ENCODE measurements at regions not wholly inside any gene's neighbourhood (a gene's known extent, or its start where the extent isn't known, plus 50 kb on each side); places are given as distances from the start of the nearest gene placed in this dataset.
A peak's percentile ranks its signal among the peaks of the same experiment; 100 is the strongest.

- 46% methylated on average over 3 of the region's 3 CpGs for WGBS
- Histone ChIP-seq H3K4me3 (no peak overlapping the region), H3K27me3 (replicated peaks; ENCODE audit: insufficient read depth) (no peaks in the 10 kb centered on the region), H3K36me3 (no peaks in the 10 kb centered on the region), H3K4me1 (replicated peaks) (no peaks in the 10 kb centered on the region), H3K27ac (no peak overlapping the region), H3K9me3 (no peaks in the 10 kb centered on the region)
- TF ChIP-seq CTCF (IDR thresholded peaks at IDR 0.05) = no peak
- no peak for TF ChIP-seq POLR2A (IDR thresholded peaks at IDR 0.05)
- TF ChIP-seq POLR2AphosphoS5 (IDR thresholded peaks at IDR 0.05) = no peak
- no peak for DNase-seq (ENCODE audit: low spot score)
- intact Hi-C loops (cut with DNase I) = loop anchor here (5.0 to 10.0 kb wide), 2 partner anchors 46 to 382 kb away; partner anchors contain the start of gene SPICE1
These were observed 78.2 kb upstream of the BOC start for GRCh38 chr3:113133140-113133539.

GRCh38 chr3:113136071-113136470 is 75.3 kb upstream of the BOC start:
- DNase-seq (ENCODE audit: low spot score) = peak; percentile 7
- Histone ChIP-seq H3K4me1 (replicated peaks) (no peaks in the 10 kb centered on the region), H3K9me3 (no peaks in the 10 kb centered on the region), H3K27me3 (replicated peaks; ENCODE audit: insufficient read depth) (no peaks in the 10 kb centered on the region), H3K27ac (no peak overlapping the region), H3K4me3 (no peak overlapping the region), H3K36me3 (no peaks in the 10 kb centered on the region)
- intact Hi-C loops (cut with DNase I) = loop anchor here (2.0 to 10.0 kb wide), 2 partner anchors 151 to 379 kb away; partner anchors contain the start of gene SPICE1
- WGBS = 23% methylated on average over 6 of the region's 6 CpGs
- no peak for TF ChIP-seq POLR2AphosphoS5 (IDR thresholded peaks at IDR 0.05)
- peak; percentile 54 to 77 (median 65) for TF ChIP-seq CTCF (IDR thresholded peaks at IDR 0.05)

GRCh38 chr3:113136544-113136943 is 74.8 kb upstream of the BOC start:
- Histone ChIP-seq H3K4me1 (replicated peaks) (no peaks in the 10 kb centered on the region), H3K27ac (no peak overlapping the region), H3K4me3 (no peak overlapping the region), H3K9me3 (no peaks in the 10 kb centered on the region), H3K27me3 (replicated peaks; ENCODE audit: insufficient read depth) (no peaks in the 10 kb centered on the region), H3K36me3 (no peaks in the 10 kb centered on the region)
- no peak for TF ChIP-seq POLR2A (IDR thresholded peaks at IDR 0.05)
- no peak for DNase-seq (ENCODE audit: low spot score)
- 83% methylated on average over 5 of the region's 5 CpGs for WGBS
- intact Hi-C loops (cut with DNase I) = loop anchor here (2.0 to 10.0 kb wide), 2 partner anchors 150 to 378 kb away; partner anchors contain the start of gene SPICE1

GRCh38 chr3:113138839-113139743 is 72.3 kb upstream of the BOC start:
- Histone ChIP-seq H3K36me3 (no peaks in the 10 kb centered on the region), H3K4me1 (replicated peaks) (no peaks in the 10 kb centered on the region), H3K27me3 (replicated peaks; ENCODE audit: insufficient read depth) (no peaks in the 10 kb centered on the region), H3K27ac (no peak overlapping the region), H3K4me3 (no peak overlapping the region), H3K9me3 (no peaks in the 10 kb centered on the region)
- intact Hi-C loops (cut with DNase I) = loop anchor here (10.0 kb wide), 1 partner anchor 376 kb away; the partner anchor contains the start of gene SPICE1
- TF ChIP-seq POLR2A (IDR thresholded peaks at IDR 0.05) (no peak), POLR2AphosphoS5 (IDR thresholded peaks at IDR 0.05) (no peak), CTCF (IDR thresholded peaks at IDR 0.05) (no peak)
- no peak for DNase-seq (ENCODE audit: low spot score)
- WGBS = 84% methylated on average over 6 of the region's 6 CpGs

- intact Hi-C loops (cut with DNase I) = no loop called here
- Histone ChIP-seq H3K27me3 (replicated peaks; ENCODE audit: insufficient read depth) (no peaks in the 10 kb centered on the region), H3K27ac (no peak overlapping the region), H3K36me3 (no peaks in the 10 kb centered on the region), H3K4me3 (no peak overlapping the region), H3K9me3 (no peaks in the 10 kb centered on the region), H3K4me1 (replicated peaks) (no peaks in the 10 kb centered on the region)
- 90% methylated on average over 2 of the region's 2 CpGs for WGBS
- no peak for DNase-seq (ENCODE audit: low spot score)
- no peak for TF ChIP-seq POLR2A (IDR thresholded peaks at IDR 0.05)
- TF ChIP-seq CTCF (IDR thresholded peaks at IDR 0.05) = no peak
- no peak for TF ChIP-seq POLR2AphosphoS5 (IDR thresholded peaks at IDR 0.05)
These were observed 70.5 kb upstream of the BOC start for GRCh38 chr3:113140876-113141275.
